ENCODE measurements at regions not wholly inside any gene's neighbourhood (a gene's known extent, or its start where the extent isn't known, plus 50 kb on each side); places are given as distances from the start of the nearest gene placed in this dataset.

- DNase-seq (ENCODE audit: low read depth) = no peak
- H3K4me3 ChIP-seq (ENCODE audit: low read depth, low read length) = no peak overlapping the region
- no peak for TF ChIP-seq CTCF (IDR thresholded peaks at IDR 0.05; ENCODE audit: insufficient read depth, low read depth, low read length, missing control alignments)
These were observed 191.7 kb upstream of the POU3F1 start for GRCh38 chr1:38238294-38238693.

- DNase-seq (ENCODE audit: low read depth) = no peak
- no peak overlapping the region for H3K4me3 ChIP-seq (ENCODE audit: low read depth, low read length)
- no peak for TF ChIP-seq CTCF (IDR thresholded peaks at IDR 0.05; ENCODE audit: insufficient read depth, low read depth, low read length, missing control alignments)
These were observed 189.1 kb upstream of the POU3F1 start for GRCh38 chr1:38235705-38236104.

- DNase-seq (ENCODE audit: low read depth) = no peak
- no peak overlapping the region for H3K4me3 ChIP-seq (ENCODE audit: low read depth, low read length)
- TF ChIP-seq CTCF (IDR thresholded peaks at IDR 0.05; ENCODE audit: insufficient read depth, low read depth, low read length, missing control alignments) = no peak
These were observed 185.3 kb upstream of the POU3F1 start for GRCh38 chr1:38231941-38232340.

- no peak for TF ChIP-seq CTCF (IDR thresholded peaks at IDR 0.05; ENCODE audit: insufficient read depth, low read depth, low read length, missing control alignments)
- no peak for DNase-seq (ENCODE audit: low read depth)
- no peak overlapping the region for H3K4me3 ChIP-seq (ENCODE audit: low read depth, low read length)
These were observed 182.1 kb upstream of the POU3F1 start for GRCh38 chr1:38228718-38229117.

GRCh38 chr1:38225745-38226144 is 179.2 kb upstream of the POU3F1 start:
- DNase-seq (ENCODE audit: low read depth) = no peak
- no peak for TF ChIP-seq CTCF (IDR thresholded peaks at IDR 0.05; ENCODE audit: insufficient read depth, low read depth, low read length, missing control alignments)
- no peak overlapping the region for H3K4me3 ChIP-seq (ENCODE audit: low read depth, low read length)

GRCh38 chr1:38223391-38223790 is 176.8 kb upstream of the POU3F1 start:
- TF ChIP-seq CTCF (IDR thresholded peaks at IDR 0.05; ENCODE audit: insufficient read depth, low read depth, low read length, missing control alignments) = no peak
- no peak overlapping the region for H3K4me3 ChIP-seq (ENCODE audit: low read depth, low read length)
- DNase-seq (ENCODE audit: low read depth) = no peak

GRCh38 chr1:38222891-38223290 is 176.3 kb upstream of the POU3F1 start:
- no peak overlapping the region for H3K4me3 ChIP-seq (ENCODE audit: low read depth, low read length)
- no peak for TF ChIP-seq CTCF (IDR thresholded peaks at IDR 0.05; ENCODE audit: insufficient read depth, low read depth, low read length, missing control alignments)
- no peak for DNase-seq (ENCODE audit: low read depth)

All from GM12865 (cell line).